Epithelial cell of proximal tubule (primary cell): ENCODE measurements at regions not wholly inside any gene's neighbourhood (a gene's known extent, or its start where the extent isn't known, plus 50 kb on each side); places are given as distances from the start of the nearest gene placed in this dataset.

Experiments used
- DNase-seq: peaks from one replicate; pipeline ENCODE4 v3.0.0-alpha.2; 2011; ENCODE audit warnings: low read depth
- H3K4me3 ChIP-seq: 2 replicates; pipeline ENCODE4 v1.5.1; 2011; ENCODE audit warnings: low read depth, mild to moderate bottlenecking, low read length
- TF ChIP-seq, protein P1 (sequence below): conservative IDR thresholded peaks from 2 replicates; pipeline ENCODE4 v1.5.1; 2012; ENCODE audit warnings: low read depth, mild to moderate bottlenecking, low read length

DNA sequence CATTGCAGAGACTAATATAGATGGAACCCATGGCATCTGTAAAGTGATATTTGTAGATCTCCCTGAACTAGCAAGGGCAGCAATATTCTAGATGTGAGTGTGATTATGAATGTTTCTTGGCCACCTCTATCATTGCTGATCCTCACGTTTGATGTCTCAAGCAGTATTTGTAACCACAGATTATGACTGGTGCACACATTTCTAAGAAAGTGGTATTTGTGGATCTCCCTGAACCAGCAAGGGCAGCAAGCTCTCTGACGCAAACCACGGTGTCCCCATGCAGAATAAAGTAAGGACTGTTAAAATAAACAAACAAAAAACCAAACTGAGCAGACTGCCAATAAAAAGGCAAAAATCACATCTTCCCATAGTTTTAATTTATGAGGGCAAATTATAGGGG is 301.3 kb downstream of the CSNK1G3 start:
- DNase-seq: no peak
- no peak overlapping the region for H3K4me3 ChIP-seq
- TF ChIP-seq, protein P1, sequence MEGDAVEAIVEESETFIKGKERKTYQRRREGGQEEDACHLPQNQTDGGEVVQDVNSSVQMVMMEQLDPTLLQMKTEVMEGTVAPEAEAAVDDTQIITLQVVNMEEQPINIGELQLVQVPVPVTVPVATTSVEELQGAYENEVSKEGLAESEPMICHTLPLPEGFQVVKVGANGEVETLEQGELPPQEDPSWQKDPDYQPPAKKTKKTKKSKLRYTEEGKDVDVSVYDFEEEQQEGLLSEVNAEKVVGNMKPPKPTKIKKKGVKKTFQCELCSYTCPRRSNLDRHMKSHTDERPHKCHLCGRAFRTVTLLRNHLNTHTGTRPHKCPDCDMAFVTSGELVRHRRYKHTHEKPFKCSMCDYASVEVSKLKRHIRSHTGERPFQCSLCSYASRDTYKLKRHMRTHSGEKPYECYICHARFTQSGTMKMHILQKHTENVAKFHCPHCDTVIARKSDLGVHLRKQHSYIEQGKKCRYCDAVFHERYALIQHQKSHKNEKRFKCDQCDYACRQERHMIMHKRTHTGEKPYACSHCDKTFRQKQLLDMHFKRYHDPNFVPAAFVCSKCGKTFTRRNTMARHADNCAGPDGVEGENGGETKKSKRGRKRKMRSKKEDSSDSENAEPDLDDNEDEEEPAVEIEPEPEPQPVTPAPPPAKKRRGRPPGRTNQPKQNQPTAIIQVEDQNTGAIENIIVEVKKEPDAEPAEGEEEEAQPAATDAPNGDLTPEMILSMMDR: no peak

DNA sequence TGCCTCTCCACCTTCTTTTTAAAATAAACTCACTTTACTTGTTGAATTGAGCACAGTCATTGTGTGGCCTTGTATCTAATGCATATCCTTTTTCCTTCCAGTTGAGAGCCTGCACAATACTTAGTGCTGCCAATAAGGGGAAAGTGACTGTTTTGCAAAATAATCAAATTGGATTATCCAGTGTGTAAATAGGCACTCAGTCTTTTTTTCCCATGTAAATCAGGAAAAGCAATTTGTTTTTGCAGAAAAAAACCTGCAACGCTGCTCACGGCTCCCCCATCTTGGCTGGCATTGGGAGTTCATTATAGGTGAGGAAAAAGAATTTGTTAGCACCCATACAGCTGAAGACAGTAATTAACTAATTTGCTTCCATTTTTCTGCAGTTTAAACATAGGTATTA is 299.9 kb downstream of the CSNK1G3 start:
- TF ChIP-seq, protein P1: no peak
- H3K4me3 ChIP-seq: no peak overlapping the region
- DNase-seq: no peak

DNA sequence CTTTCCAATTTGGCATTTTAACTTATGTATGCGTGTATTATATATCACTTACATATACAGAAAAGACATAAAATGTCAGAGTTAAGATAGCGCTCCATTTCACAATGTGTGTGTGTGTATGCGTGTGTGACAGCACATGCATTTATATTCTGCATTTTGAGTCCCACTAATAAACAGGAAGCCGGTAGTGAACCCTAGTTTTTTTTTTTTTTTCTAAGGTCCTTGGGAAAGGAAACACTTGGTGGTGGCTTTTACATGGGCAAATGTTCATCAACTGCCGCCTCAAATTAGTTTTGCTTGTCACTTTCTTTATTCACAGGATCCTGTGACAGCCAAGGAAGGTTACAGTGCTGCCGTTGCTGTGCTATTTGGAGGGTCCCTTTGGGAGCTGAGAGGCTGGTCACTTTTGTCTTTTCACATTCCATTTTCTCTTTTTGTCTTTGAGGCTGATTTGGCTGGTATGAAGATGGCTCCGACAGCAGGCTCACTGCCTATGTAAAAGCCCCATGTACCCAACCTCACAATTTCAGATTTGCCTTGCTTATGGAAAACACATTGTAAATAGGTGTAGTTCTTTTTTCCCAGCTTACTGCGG is 298.9 kb downstream of the CSNK1G3 start:
- TF ChIP-seq, protein P1: no peak
- no peak for DNase-seq
- no peak overlapping the region for H3K4me3 ChIP-seq

DNA sequence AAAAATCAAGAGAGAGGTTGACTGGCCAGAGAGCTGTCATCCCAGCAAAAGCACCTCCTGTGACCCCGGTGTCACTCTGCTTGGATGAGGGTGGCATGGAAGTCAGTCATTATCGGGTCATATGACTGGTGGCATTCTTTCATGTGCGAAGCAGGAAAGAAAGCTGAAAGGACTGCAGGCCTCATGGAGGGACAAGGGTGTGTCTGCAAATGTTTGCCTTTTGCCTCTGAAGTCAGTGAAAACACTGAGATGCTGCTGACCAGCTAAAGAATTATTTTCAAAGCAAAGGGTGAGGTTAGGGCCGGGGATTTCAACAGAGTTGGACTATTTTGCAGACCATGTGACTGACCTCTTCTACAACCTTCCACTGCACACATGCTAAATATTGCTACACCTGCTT is 298.3 kb downstream of the CSNK1G3 start:
- no peak overlapping the region for H3K4me3 ChIP-seq
- TF ChIP-seq, protein P1: no peak
- no peak for DNase-seq

DNA sequence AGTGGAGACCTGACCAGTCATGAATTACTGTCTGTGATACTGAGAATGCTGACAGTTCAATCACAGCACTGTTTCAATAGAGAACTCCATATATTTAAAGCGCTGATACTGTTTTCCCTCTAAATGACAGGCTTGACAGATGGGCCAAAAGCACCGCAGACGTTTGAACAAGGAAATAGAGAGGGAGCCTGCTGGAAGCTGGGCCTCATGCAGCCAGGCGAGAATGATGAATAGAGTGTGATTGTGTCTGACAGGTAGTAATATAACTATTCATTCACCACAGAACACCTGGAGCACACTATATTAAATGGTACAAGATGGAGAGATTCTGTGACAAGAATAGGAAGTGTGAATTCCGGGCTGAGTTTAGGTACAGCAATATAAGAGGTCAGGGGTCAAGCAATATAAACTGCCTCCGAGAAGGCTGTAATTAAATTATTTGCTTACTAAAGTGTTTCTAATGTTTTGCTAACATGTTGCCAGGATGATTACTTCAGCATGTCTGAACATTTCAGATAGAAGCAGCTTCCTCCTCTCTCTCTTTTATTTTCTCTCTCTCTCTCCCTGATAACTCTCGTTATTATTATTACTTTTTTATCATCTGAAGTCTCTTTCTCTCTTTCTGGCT is 297.7 kb downstream of the CSNK1G3 start:
- H3K4me3 ChIP-seq: no peak overlapping the region
- no peak for DNase-seq
- TF ChIP-seq, protein P1: no peak

DNA sequence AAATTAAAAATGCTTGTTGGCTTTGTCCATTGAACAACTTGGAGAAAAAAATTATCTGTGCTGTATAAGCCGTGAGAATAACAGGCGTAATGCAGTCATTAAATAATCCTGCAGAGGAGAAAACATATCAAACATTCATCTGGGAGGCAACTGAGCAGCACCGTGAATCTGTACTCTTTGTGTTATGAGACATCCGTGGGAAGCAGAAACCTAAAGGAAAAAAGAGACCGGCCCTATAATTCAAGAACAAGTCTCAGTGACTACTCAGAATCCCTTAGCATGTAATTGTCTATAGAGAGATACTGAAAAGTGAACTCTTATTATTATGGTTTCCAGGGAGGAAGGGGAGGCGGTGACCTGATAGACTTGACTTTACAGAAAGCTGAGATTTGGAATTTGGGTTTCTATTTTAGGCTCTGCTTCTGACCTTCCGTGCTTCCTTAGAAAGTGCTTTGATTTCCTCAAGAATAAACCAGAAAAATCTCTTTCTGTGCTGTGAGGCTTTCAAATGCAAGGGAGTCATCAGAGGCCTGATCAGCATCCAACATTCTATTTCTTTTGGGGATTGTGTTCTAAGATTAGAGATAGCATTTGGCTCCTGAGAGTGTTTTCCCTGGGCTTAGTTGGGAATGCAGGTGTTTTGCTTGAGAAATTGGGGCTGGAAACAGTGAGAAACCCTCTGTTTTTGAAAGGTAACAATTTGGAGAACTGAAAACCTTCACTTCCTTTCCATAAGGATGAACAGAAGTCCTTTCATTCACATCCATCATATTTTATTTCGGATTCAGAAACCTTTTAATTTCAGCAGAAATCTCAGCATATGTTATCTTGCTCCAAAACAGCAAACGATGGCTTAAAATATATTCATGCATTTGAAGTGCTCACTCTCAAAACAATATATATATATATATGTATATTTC is 296.7 kb downstream of the CSNK1G3 start:
- H3K4me3 ChIP-seq: no peak overlapping the region
- no peak for DNase-seq
- TF ChIP-seq, protein P1: no peak
